M059J (cell line): ENCODE measurements at regions not wholly inside any gene's neighbourhood (a gene's known extent, or its start where the extent isn't known, plus 50 kb on each side); places are given as distances from the start of the nearest gene placed in this dataset.
A peak's percentile ranks its signal among the peaks of the same experiment; 100 is the strongest.

Experiments
- DNase-seq: peaks from one replicate; pipeline ENCODE4 v3.0.0-alpha.2; 2012; ENCODE audit warnings: low read depth

DNA sequence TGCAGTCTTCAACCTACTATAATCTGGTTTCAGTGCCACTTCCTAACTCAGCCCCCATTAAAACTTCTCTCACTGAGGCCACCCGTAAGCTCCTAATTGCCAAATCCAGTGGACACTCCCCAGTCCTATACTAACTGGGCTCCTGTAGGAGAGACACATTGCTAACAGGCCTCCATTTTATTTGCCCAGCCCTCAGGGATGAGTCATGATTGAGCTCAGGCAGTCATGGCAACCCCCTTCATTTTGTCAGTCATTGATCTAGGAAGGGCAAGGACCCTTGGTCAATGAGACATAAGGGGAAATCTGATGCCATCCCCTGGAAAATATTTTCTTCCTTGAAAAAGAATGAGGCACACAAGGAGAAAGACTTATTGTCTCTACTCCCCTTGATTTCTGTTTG lies 70.1 kb upstream of the HIF1A start:
- DNase-seq = peak; percentile 61

DNA sequence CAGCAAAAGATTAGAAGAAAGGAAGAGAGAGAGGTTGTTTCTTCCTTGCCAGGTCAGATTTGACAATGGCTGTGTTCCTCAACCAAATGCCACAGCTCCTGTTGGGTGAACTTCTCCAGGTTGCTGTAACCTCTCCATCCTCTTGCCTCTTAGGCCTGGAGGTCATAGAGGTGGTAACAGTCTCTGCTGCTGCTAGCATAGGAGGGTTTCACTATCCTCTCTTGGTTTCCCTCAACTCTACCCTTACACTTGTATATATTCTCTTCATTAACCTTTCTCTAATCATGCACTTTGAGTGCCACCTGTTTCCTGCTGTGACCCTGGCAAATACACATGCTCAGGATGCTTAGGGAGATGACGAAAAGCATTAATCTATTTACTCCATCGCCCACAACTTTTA lies 67.7 kb upstream of the HIF1A start:
- no peak for DNase-seq

DNA sequence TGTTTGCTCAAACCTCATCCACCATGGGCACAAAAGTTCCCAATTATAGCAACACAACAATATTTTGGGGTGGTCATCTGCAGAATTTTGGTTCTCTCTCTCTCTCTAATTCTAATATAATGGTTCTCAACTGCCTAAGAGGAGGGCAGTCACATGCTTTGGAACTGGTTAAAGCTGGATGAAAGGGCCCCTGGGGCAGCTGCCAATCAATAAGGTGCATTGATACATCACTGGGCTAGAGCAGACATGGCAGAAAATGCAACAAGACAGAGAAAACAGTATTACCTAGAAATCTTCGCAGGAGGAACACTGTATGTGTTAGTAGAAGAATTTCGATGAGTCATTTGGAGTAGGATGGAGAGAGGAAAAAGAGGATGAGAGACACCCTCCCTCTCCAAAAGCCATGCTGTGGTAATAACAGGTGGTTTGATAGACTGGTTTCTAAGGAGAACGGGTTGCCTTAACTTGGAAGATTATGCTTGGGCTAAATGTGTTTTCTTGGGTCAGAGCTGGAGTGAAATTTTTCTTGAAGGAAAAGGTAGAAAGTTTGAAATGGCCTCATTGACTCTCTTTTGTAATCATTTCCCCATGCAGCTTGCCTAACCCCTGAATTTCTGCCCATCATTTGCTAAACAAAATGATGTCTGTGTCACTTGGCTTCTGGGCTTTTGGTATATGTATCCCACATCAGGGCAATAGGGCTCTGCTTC lies 67.1 kb upstream of the HIF1A start:
- no peak for DNase-seq

DNA sequence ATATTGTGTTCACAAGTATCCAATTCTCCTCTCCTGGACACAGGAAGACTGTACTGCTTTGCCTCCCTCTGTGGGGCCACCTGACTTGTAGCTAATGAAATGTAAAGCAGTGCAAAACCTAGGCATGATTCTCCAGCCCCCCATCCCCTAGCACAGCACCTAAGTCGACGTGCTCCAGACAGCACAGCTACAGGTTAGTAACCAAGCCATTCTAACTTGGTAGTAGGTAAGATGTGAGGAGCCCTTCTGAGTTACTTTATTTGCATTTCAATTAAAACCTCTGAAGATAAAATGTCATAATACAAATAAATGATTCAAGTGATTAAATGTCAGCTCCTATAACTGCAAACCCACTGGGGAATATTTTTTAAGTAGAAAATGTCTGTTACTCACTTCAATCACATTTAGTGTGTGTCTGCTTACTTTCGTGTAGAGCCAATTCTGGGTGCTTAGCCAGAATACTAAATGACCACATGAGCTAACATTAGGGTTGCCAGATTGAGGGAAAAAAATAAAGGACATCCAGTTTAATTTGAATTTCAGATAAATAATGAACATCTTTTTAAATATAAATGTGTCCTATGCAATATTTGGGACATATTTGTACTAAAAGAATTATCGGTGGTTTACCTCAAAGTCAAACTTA lies 64.8 kb upstream of the HIF1A start:
- no peak for DNase-seq

DNA sequence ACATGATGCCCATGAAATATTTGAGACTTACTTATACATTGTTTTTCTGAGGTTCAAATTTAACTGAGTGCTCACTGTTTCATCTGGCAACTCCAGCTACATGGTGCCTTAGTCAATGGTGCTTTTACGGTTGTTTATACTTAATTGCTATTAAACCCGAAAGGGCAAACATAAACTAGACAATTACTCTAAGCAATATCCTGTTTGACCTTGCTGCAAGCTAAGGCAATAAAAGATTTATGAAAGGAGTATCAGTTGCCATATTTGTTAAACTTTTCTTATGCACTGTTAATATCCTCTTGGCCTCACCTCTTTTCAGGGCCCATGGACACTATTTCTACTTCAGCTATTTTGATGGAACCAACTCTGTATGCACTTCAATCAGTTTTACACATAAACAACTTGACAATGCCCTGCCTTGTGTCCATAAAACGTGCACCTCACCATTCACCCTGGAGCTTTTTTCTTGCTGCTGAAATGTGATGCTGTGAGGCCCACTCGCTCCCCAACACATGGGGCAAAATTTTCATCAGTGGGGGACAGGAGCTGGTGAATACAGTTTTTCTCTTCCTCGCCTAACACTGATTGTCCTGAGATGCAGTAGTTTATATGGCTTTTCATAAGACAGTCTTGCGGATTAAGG lies 64.1 kb upstream of the HIF1A start:
- DNase-seq = peak; percentile 33

DNA sequence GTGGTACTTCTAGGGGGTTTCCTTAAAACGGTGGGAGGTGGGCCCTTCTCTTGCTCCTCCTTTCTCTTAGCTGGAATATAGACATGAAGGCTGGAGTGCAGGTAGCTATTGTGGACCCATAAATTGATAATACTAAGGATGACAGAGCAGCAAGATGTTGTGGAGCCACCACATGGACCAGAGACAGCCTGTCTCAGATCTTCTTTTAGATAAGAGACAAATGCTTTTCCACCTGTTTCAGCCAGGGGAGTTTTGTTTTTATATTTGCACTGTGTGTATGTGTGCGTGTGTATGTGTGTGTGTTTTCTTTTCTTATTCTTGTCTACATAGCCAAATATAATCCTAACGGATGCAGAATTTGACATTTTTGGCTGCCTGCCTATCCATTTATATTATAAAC lies 62.9 kb upstream of the HIF1A start:
- no peak for DNase-seq

DNA sequence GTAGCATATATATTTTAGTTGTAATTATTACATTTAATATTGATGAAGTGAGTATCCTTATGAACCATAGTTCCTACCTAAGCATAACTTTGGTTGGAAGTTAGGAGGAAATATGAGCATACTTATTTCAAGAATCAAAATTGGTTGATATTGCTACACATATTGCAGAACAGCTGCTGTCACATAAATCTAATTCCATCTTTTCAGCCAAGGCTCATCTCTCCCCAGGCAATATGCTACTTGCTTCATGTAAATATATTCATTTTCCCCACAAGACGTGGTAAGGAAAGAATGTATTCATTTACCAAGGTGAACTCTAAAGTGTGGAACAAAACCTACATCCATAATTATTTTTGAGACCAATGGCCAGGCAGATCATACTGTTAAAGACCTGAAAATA lies 62.5 kb upstream of the HIF1A start:
- no peak for DNase-seq

DNA sequence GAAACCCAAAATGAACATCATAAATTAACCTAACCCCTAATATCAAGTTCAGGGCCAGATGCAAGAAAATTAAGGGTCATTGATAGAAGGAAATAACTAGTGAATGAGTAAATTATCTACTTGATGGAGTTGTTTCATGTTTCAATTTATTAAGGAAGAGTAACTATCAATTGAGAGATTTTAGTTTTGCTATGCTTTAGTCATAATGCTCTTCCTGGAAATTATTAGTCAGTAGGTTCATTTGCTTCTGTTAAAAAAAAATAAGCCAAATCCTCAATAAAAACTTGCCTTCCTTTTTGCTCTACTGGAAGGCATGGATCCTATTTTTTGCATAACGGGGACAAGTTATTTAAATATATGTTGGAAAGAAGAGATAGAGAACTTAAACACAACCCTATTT lies 59.0 kb upstream of the HIF1A start:
- DNase-seq = no peak

DNA sequence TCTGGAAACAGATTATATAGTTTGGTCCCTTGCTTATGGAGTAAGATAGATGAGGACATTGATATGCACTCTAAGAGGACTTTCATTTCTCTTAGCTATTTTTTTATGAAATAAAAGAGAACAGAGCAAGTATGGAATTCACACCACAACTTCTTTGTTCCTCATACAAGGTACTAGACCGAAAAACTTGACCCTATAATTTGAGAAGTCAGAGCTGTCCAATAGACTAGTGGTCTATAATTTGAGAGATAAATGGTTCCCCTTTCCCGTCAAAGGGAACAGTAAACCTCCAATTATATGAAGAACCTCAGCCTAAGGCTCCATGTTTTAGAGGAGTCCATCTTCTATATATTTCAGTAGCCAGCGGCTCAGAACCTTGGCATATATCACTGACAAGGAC lies 58.5 kb upstream of the HIF1A start:
- DNase-seq = no peak

DNA sequence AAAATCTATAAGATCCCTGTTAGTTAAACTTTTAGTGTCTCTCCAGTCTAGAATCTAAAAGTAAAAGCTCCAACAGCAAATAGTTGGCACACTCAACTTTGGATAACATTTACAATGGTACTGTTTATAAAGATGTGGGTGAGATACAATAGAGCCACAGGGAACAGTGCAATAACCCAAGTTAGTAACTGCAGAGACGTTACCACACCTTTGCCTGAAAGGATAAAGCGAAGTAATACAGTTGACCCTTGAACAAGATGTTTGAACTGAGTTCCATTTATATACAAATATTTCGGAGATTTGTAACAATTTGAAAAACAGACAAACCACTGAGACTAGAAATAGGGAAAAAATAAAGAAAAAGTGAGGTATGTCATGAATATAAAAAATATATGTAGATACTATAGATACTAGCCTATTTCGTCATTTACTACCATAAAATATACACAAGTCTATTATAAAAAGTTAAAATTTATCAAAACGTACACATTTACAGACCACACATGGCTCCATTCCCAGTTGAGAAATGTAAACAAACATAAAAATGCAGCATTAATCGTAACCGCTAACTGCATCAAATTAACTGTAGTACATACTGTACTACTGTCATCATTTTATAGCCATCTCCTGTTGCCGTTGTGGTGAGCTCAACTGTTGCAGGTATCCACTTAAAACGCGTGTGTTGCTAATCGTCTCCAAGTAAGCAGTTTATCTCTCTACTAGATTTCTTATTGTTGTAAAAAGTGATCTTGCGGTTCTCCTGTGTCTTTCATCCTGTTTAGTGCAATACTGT lies 56.5 kb upstream of the HIF1A start:
- no peak for DNase-seq

DNA sequence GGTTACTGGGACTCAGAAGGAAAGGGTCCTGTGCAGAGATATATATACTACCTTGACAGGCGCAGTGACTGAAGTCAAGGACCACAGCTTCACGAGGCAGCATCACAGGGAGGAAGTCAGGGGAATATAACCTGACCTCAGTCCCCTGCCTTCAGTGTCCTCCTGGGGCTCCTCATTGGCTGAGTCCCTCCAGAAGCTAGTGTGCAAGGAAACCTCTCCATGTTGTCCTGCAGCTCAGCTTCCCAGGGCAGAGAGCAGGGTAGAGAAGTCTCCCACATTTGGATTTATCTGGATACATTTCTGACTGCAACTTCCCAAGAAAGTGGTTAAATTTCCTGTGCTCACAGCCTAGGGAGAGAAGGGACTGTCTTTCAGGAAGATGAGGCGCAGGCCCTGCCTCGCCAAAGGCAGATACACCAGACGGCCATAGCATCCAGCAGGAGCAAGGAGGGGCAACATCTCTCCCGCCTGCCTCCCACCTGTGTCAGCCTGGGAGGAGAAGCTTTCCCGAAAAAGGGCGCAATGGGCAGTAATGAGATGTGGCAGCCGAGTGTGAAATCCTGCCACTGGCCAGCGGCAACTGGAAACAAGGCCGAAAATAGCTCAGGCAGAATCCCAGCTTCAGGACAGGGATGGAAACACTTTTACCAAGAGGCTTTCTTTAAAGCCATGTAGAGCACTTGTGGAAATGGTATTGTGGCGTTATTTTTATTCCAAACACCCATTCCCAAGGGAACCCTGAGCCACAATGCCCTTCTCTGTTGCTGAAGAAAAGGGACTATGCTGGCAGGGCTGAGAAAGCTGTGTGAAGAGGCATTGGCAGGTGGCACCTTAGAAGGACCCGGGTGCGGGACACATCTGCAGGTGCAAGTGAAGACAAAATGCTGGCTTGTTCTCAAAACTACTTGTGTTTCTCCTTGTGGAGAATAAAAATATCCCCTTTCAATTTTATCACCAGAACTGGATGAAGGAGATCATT lies 54.9 kb upstream of the HIF1A start:
- DNase-seq = no peak

DNA sequence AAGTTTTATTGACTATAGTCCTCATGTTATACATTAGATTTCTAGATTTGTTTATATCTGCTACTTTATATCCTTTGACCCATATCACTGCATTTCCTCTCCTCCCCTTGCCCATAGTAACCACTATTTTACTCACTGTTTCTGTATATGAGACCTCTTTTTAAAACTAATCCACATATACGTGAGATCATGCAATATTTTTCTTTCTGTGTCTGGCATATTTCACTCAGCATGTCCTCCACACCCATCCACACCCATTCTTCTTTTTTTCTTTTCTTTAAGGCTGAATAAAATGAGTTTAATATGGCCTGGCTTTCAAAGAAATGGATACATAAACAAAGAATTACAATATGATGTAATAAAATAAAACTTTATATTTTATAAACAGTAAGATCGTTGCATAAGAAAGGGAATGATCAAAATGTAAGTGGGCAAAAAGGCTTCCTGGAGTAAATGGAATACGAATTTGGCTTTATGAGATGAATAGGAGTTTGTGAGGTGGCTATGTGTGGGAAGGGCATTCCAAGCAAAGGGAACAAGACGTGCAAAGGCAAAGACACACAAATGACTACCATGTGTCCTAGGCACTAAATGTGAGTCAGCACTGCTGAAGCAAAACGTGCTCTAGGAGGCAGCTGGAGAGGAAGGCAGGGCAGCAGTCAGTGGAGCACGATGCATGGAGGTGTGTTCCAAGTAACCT lies 53.2 kb upstream of the HIF1A start:
- DNase-seq = no peak

DNA sequence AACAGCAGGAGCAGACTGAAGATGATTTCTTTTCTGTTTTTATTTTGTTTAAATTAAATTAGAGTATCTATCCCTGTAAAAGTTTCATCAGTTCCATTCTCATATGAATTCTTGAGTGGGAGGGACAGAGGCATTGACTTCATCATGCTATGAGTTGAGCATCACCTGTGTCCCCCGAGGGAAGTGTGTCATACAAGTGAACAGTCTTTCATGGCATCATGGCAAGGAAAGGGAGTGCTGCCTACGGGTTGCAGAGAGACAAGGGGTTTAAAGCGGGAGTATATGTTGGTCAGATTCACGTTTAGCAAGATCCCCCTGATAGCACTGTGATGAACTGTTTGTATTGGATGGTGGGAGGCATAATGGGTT lies 52.7 kb upstream of the HIF1A start:
- DNase-seq = no peak

DNA sequence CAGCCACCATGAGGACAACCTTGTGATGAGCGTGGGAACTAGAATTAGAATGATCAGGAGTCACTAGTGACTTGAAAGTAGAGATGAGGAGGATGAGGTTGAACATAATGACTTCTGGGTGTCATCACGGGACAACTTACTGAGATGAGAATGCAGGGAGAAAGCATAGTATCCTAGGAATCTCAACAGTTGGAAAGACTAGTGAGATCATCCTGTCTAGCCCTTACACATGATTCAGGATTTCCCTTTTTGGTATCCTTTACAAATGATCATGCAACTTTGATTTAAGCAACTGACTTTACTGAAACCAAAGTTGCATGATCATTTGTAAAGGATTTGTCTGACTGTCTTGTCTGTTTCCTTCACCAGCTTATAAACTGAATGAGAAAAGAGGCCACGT lies 51.8 kb upstream of the HIF1A start:
- DNase-seq = no peak

DNA sequence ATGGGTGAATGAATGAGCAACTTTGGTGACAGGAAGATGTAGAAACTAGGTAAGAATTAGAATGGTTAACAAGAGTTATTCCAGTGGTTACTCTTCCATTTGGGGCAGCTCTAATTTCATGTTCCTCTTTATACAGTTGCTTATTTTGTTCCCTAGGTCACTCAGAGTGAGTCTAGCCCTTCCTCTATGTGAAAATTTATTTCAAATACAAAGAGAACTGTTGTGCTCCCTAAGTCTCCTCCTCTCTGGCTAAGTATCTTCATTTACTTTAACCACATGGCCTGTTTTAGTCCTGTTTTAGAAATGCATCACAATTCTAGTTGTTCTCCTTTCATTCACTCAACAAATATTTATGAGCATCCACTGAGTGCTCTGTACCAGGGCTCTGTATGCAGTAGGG lies 51.1 kb upstream of the HIF1A start:
- DNase-seq = no peak

DNA sequence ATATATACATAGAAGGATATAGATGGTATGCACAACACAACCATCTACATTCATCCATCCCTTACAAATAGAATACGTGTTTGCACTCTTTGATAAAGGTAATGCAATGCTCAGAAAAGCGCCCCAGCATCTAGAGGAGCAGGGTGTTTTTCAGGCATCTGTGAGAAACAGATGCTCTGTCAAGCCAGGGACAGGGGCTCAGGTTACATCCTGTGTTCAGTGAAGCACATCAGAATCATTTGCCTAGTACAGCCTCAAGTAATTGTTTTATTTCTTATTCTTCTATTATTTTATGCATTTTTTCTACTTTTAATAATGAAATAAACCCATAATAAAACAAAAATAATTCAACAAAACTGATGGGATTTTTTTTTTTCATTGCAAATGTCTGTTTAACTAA lies 50.5 kb upstream of the HIF1A start:
- DNase-seq = no peak

DNA sequence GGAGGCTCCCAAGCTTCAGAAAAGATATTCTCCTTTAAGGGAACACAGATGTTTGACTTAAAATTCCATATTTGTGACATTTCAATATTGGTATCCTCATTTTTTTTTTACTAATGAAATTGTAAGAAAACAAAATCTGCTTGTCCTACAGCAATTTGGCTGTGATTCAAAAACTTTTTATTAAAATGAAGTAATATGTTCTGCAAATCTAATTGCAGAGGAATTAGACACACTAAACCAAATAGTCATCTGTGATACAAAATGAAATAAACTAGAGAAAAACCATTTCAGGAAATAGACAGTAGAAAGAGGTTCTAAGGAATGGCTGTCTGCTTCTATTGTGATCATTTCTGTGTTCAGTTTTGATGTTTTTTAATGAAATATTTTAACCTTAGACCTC lies 50.1 kb upstream of the HIF1A start:
- DNase-seq = no peak
